Skeletal muscle tissue (tissue), 3 donors: ENCODE measurements at regions not wholly inside any gene's neighbourhood (a gene's known extent, or its start where the extent isn't known, plus 50 kb on each side); places are given as distances from the start of the nearest gene placed in this dataset.

Experiments used
- H3K27ac ChIP-seq: one replicate; pipeline ENCODE4 v1.7.0; 2013; ENCODE audit warnings: mild to moderate bottlenecking, low read depth, low read length, inconsistent platforms
- H3K27me3 ChIP-seq, 3 donors: one replicate each; pipeline ENCODE4 v1.7.0; 2013; ENCODE audit warnings: low read length in 3 of 3; ENCODE audit not compliant: control insufficient read depth in 3 of 3, insufficient read depth in 3 of 3
- H3K36me3 ChIP-seq, 3 donors: one replicate each; pipeline ENCODE4 v1.7.0; 2013; ENCODE audit warnings: low read length in 3 of 3; ENCODE audit not compliant: control insufficient read depth in 3 of 3, insufficient read depth in 3 of 3
- H3K4me1 ChIP-seq, 3 donors: one replicate each; pipeline ENCODE4 v1.7.0; 2013; ENCODE audit warnings: low read length in 3 of 3, mild to moderate bottlenecking in 3 of 3; ENCODE audit not compliant: control insufficient read depth in 3 of 3, insufficient read depth in 3 of 3
- H3K4me3 ChIP-seq, 3 donors: one replicate each; pipeline ENCODE4 v1.7.0; 2013; ENCODE audit warnings: low read length in 3 of 3
- H3K9ac ChIP-seq, 3 donors: one replicate each; pipeline ENCODE4 v1.7.0; 2013; ENCODE audit warnings: low read length in 3 of 3, mild to moderate bottlenecking in 3 of 3, moderate library complexity in 2 of 3, low read depth in 1 of 3
- H3K9me3 ChIP-seq, 3 donors: one replicate each; pipeline ENCODE4 v1.7.0; 2013; ENCODE audit warnings: low read length in 3 of 3; ENCODE audit not compliant: control insufficient read depth in 3 of 3
- donor health status: Osteomylitis.

DNA sequence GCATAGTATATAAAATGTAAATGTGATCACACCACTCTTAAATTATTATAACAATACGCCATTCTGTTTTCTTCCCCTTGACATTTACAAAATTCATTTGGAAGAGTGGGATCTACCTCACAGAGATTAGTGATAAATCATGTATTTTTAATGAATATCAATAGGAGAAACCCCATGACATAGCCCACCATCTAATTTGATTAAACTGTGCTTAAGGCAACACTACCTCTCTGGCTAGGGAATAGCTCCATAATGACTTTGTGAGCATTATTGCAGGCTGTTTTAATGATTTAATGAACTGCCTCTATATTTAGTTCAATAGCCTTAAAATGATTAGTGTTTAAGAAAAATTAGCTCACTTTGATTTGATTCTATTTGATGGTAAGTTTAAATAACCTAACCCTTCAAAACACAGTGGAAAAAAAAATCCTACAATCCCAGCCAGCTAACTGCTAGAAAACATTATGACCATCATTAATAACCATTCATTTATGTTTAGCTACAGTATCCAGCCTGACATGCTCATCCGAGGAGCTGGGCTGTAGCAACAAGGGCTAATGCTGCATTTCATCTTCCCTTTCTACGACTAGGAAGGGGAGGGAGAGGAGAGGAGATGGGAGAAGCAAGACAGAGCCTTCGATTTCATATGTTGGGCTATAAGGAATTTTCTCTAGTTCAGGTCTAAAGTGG is 75.3 kb upstream of the BCL11A start:
- Histone ChIP-seq H3K4me3 (no peak overlapping the region), H3K9me3 (no peaks in the 10 kb centered on the region), H3K27me3 (peaks cover 0 to 8% (median 4%) of the 10 kb centered on the region in 3 donors)

GRCh38 chr2:60629305-60629662 is 75.8 kb upstream of the BCL11A start:
- H3K27me3 ChIP-seq, result peaks cover 0 to 8% (median 4%) of the 10 kb centered on the region in 3 donors
- H3K9ac ChIP-seq, result no peak overlapping the region

More for the DNA sequence above, 75.3 kb upstream of the BCL11A start:
- Histone ChIP-seq H3K4me1 (no peaks in the 10 kb centered on the region), H3K27ac (no peak overlapping the region), H3K36me3 (no peaks in the 10 kb centered on the region), H3K9ac (no peak overlapping the region)

GRCh38 chr2:60629801-60630385 is 76.4 kb upstream of the BCL11A start:
- H3K36me3 ChIP-seq, result no peaks in the 10 kb centered on the region
- H3K27ac ChIP-seq, result no peak overlapping the region
- H3K4me3 ChIP-seq, result no peak overlapping the region
- no peak overlapping the region for H3K9ac ChIP-seq
- H3K4me1 ChIP-seq, result no peaks in the 10 kb centered on the region
- peaks cover 0 to 8% (median 4%) of the 10 kb centered on the region in 3 donors for H3K27me3 ChIP-seq
- H3K9me3 ChIP-seq, result no peaks in the 10 kb centered on the region

More at GRCh38 chr2:60629305-60629662, 75.8 kb upstream of the BCL11A start:
- Histone ChIP-seq H3K9me3 (no peaks in the 10 kb centered on the region), H3K27ac (no peak overlapping the region), H3K4me3 (no peak overlapping the region), H3K36me3 (no peaks in the 10 kb centered on the region), H3K4me1 (no peaks in the 10 kb centered on the region)

- Histone ChIP-seq H3K9me3 (peaks cover 0 to 2% (median 0%) of the 10 kb centered on the region in 3 donors), H3K27ac (no peak overlapping the region), H3K36me3 (no peaks in the 10 kb centered on the region), H3K27me3 (peaks cover 0 to 5% (median 4%) of the 10 kb centered on the region in 3 donors), H3K4me1 (no peaks in the 10 kb centered on the region), H3K9ac (no peak overlapping the region), H3K4me3 (no peak overlapping the region)
Observed at GRCh38 chr2:60633615-60634014, 80.2 kb upstream of the BCL11A start.

DNA sequence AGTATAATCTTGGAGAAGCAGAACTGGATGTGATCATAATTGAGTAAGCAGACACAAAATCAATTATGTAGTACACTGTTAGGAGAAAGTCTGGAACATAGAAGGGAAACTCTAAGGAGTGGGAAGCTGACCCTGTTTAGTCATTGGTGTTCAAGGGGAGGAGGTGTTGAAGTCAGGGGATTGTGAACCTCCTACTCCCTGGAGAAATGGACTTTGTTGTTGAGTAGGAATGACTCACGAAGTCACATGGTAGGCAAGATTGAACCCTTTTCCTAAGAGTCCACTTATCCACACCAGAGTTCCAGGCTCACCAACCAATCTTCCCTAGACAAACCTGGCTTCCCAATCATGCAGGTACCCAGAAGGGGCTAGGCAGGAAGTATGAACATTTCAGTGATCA is 81.0 kb upstream of the BCL11A start:
- no peak overlapping the region for H3K9ac ChIP-seq
- no peak overlapping the region for H3K27ac ChIP-seq
- peaks cover 0 to 2% (median 0%) of the 10 kb centered on the region in 3 donors for H3K9me3 ChIP-seq
- no peaks in the 10 kb centered on the region for H3K4me1 ChIP-seq
- H3K4me3 ChIP-seq, result no peak overlapping the region
- no peaks in the 10 kb centered on the region for H3K36me3 ChIP-seq
- peaks cover 0 to 5% (median 1%) of the 10 kb centered on the region in 3 donors for H3K27me3 ChIP-seq

DNA sequence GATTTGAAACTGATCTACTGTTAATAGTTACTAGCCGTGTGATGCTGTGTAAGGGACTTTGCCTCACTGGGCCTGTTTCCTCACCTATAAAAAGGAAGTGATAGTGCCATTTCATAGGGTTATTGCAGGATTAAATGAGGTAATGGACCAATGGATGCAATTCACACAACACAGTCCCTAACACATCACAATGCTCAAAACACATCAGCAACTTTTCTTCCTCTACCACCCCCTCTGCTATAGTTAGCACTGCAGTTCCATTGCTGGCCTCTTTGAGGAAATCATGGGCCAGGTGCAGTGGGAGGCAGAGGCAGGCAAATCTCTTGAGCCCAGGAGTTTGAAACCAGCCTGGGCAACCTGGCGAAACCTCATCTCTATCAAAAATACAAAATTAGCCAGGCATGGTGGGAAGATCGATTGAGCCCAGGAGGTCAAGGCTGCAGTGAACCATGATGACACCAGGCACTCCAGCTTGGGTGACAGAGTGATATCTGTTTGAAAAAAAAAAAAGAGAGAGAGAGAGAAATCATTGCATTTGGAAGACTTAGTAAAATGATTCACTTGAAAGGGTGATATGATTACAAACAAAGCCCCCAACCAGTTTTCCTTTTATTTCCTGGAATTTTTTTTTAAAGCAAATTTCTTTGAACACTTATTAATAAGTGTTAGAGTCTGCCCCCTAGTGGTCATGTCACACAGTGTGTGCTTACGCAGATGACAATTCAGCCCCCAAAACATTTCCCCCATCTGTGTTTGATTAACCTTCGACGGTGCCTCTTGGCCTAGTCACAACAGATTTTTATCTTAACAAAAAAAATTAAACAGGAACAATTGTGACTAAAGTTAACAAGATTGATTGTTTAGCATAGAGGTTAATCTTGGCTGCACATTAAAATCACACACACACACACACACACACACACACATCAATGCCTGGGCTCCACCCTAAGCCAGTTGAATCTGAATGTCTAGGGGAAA is 88.6 kb upstream of the BCL11A start:
- Histone ChIP-seq H3K4me3 (no peak overlapping the region), H3K27ac (no peak overlapping the region), H3K9ac (no peak overlapping the region), H3K27me3 (no peaks in the 10 kb centered on the region), H3K9me3 (no peaks in the 10 kb centered on the region), H3K4me1 (peaks cover 5 to 6% (median 6%) of the 10 kb centered on the region in 3 donors), H3K36me3 (no peaks in the 10 kb centered on the region)

- Histone ChIP-seq H3K4me1 (peaks cover 5 to 6% (median 6%) of the 10 kb centered on the region in 3 donors), H3K9ac (no peak overlapping the region), H3K4me3 (no peak overlapping the region), H3K27me3 (no peaks in the 10 kb centered on the region), H3K27ac (no peak overlapping the region), H3K36me3 (no peaks in the 10 kb centered on the region), H3K9me3 (no peaks in the 10 kb centered on the region)
Observed at GRCh38 chr2:60643747-60644146, 90.3 kb upstream of the BCL11A start.

- H3K9me3 ChIP-seq, result no peaks in the 10 kb centered on the region
- H3K27me3 ChIP-seq, result no peaks in the 10 kb centered on the region
- peak overlapping the region; percentile 3 to 35 (median 24) for H3K4me3 ChIP-seq
- peaks cover 5 to 6% (median 6%) of the 10 kb centered on the region in 3 donors for H3K4me1 ChIP-seq
- peak overlapping the region; percentile 57 for H3K27ac ChIP-seq
- no peaks in the 10 kb centered on the region for H3K36me3 ChIP-seq
- no peak overlapping the region for H3K9ac ChIP-seq
Observed at GRCh38 chr2:60644951-60645350, 91.5 kb upstream of the BCL11A start.

DNA sequence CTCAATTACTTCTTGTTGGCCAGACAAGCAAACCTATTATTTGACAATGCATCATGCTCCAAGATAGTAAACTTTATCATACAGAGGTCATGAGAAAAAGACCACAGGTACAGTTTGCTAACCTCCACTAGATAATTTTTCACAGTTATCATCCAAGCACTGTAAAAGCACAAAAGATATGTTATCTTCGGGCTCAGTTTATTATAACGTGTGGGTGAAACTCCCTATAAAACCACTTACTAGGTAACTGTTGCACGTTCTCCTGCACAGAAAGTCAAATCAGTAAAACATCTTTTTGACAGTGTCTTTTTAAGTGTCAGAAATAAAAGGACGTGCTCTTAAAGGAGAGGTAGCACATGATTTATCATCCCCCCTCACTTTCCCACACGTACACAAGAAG is 94.7 kb upstream of the BCL11A start:
- Histone ChIP-seq H3K36me3 (no peaks in the 10 kb centered on the region), H3K4me3 (no peak overlapping the region), H3K27ac (no peak overlapping the region), H3K27me3 (peaks cover 0 to 7% (median 0%) of the 10 kb centered on the region in 3 donors), H3K9me3 (peaks cover 0 to 2% (median 0%) of the 10 kb centered on the region in 3 donors), H3K9ac (no peak overlapping the region), H3K4me1 (peaks cover 6 to 7% (median 6%) of the 10 kb centered on the region in 3 donors)
